SK-N-SH treated with all-trans-retinoic acid at 6 μM for 48 hours (cell line): ENCODE measurements at regions not wholly inside any gene's neighbourhood (a gene's known extent, or its start where the extent isn't known, plus 50 kb on each side); places are given as distances from the start of the nearest gene placed in this dataset.

Experiments used
- ATAC-seq: fragments of 200-7000 bp; cut with Tn5 transposase; 3 replicates; pipeline ENCODE4 v1.9.1; 2020; ENCODE audit warnings: mild to moderate bottlenecking, moderate library complexity
- ARNTL ChIP-seq: fragments of 450-650 bp; formaldehyde crosslinking; IDR thresholded peaks from 2 replicates; pipeline ENCODE4 v1.5.0; 2020; ENCODE audit warnings: low read depth, mild to moderate bottlenecking, moderate library complexity, borderline replicate concordance
- BACH2 ChIP-seq: fragments of 250-450 bp; sonication (Bioruptor Pico); IDR thresholded peaks from 2 replicates; pipeline ENCODE4 v1.9.0; 2021; ENCODE audit warnings: mild to moderate bottlenecking, borderline replicate concordance
- CREB5 ChIP-seq: fragments of 250-450 bp; sonication (Bioruptor Pico); IDR thresholded peaks from 2 replicates; pipeline ENCODE4 v1.5.1; 2020; ENCODE audit warnings: low read depth, mild to moderate bottlenecking, moderate library complexity
- CSRNP3 ChIP-seq: fragments of 250-450 bp; sonication (Bioruptor Pico); IDR thresholded peaks from 2 replicates; pipeline ENCODE4 v1.5.1; 2021; ENCODE audit warnings: mild to moderate bottlenecking, moderate library complexity
- ESRRG ChIP-seq: fragments of 250-450 bp; sonication (Bioruptor Pico); IDR thresholded peaks from 2 replicates; pipeline ENCODE4 v1.6.1; 2021; ENCODE audit warnings: mild to moderate bottlenecking
- GLIS3 ChIP-seq: fragments of 250-450 bp; sonication (Bioruptor Pico); IDR thresholded peaks from 2 replicates; pipeline ENCODE4 v1.5.0; 2020; ENCODE audit warnings: mild to moderate bottlenecking, moderate library complexity
- ISL1 ChIP-seq: fragments of 250-450 bp; sonication (Bioruptor Pico); IDR thresholded peaks from 2 replicates; pipeline ENCODE4 v2.1.2; 2022; ENCODE audit warnings: mild to moderate bottlenecking, moderate library complexity
- OSR1 ChIP-seq: fragments of 250-450 bp; sonication (Bioruptor Pico); IDR thresholded peaks from 2 replicates; pipeline ENCODE4 v1.8.0; 2022; ENCODE audit warnings: moderate library complexity, mild to moderate bottlenecking, inconsistent platforms
- PATZ1 ChIP-seq: fragments of 250-450 bp; sonication (Bioruptor Pico); IDR thresholded peaks from 2 replicates; pipeline ENCODE4 v1.8.0; 2020; ENCODE audit warnings: mild to moderate bottlenecking, moderate library complexity, borderline replicate concordance
- POU6F1 ChIP-seq: fragments of 250-450 bp; sonication (Bioruptor Pico); IDR thresholded peaks from 2 replicates; pipeline ENCODE4 v1.8.0; 2021; ENCODE audit warnings: low read depth, mild to moderate bottlenecking, moderate library complexity, borderline replicate concordance
- PPARA ChIP-seq: fragments of 250-450 bp; sonication (Bioruptor Pico); IDR thresholded peaks from 2 replicates; pipeline ENCODE4 v1.5.0; 2020; ENCODE audit warnings: mild to moderate bottlenecking, borderline replicate concordance
- RARB ChIP-seq: fragments of 250-450 bp; sonication (Bioruptor Pico); IDR thresholded peaks from 2 replicates; pipeline ENCODE4 v1.8.0; 2021; ENCODE audit warnings: mild to moderate bottlenecking, moderate library complexity
- SNAI2 ChIP-seq: fragments of 250-450 bp; sonication (Bioruptor Pico); IDR thresholded peaks from 2 replicates; pipeline ENCODE4 v1.5.0; 2020; ENCODE audit warnings: mild to moderate bottlenecking, moderate library complexity
- TCF4 ChIP-seq: fragments of 250-450 bp; sonication (Bioruptor Pico); IDR thresholded peaks from 2 replicates; pipeline ENCODE4 v1.8.0; 2021; ENCODE audit warnings: mild to moderate bottlenecking, moderate library complexity, borderline replicate concordance
- TOX ChIP-seq: fragments of 250-450 bp; sonication (Bioruptor Pico); IDR thresholded peaks from 2 replicates; pipeline ENCODE4 v1.8.0; 2021; ENCODE audit warnings: mild to moderate bottlenecking, moderate library complexity, borderline replicate concordance
- ZC3H10 ChIP-seq: fragments of 250-450 bp; sonication (Bioruptor Pico); IDR thresholded peaks from 2 replicates; pipeline ENCODE4 v1.5.1; 2021; ENCODE audit warnings: mild to moderate bottlenecking, moderate library complexity
- ZFP3 ChIP-seq: fragments of 250-450 bp; sonication (Bioruptor Pico); IDR thresholded peaks from 2 replicates; pipeline ENCODE4 v1.5.0; 2020; ENCODE audit warnings: mild to moderate bottlenecking, moderate library complexity
- ZNF565 ChIP-seq: fragments of 450-650 bp; formaldehyde crosslinking; conservative IDR thresholded peaks from 2 replicates; pipeline ENCODE4 v1.5.0; 2020; ENCODE audit warnings: low read depth, mild to moderate bottlenecking, moderate library complexity
- ZNF8 ChIP-seq: fragments of 450-650 bp; formaldehyde crosslinking; IDR thresholded peaks from 2 replicates; pipeline ENCODE4 v1.5.0; 2020; ENCODE audit warnings: mild to moderate bottlenecking, moderate library complexity

- no peak for ATAC-seq
- no peak for TF ChIP-seq PATZ1 (CRISPR knock-in tag)
- TF ChIP-seq CREB5 (CRISPR knock-in tag) = no peak
- TF ChIP-seq ARNTL (CRISPR knock-in tag) = no peak
- TF ChIP-seq ZFP3 (CRISPR knock-in tag) = no peak
- TF ChIP-seq ESRRG (CRISPR knock-in tag) = no peak
- TF ChIP-seq ZNF565 (CRISPR knock-in tag) = no peak
These were observed 347.5 kb upstream of the TNRC6C start for GRCh38 chr17:77610972-77611521.

- no peak for ATAC-seq
- TF ChIP-seq POU6F1 (CRISPR knock-in tag) (no peak), ESRRG (CRISPR knock-in tag) (no peak), ZNF565 (CRISPR knock-in tag) (no peak), PATZ1 (CRISPR knock-in tag) (no peak), ZFP3 (CRISPR knock-in tag) (no peak), CREB5 (CRISPR knock-in tag) (no peak), TOX (CRISPR knock-in tag) (no peak), ZNF8 (CRISPR knock-in tag) (no peak), RARB (CRISPR knock-in tag) (no peak), CSRNP3 (CRISPR knock-in tag) (no peak), GLIS3 (CRISPR knock-in tag) (no peak), SNAI2 (CRISPR knock-in tag) (no peak), OSR1 (no peak), BACH2 (CRISPR knock-in tag) (no peak), ZC3H10 (CRISPR knock-in tag) (no peak), ISL1 (CRISPR knock-in tag) (no peak), TCF4 (CRISPR knock-in tag) (no peak), PPARA (no peak)
These were observed 346.6 kb upstream of the TNRC6C start for GRCh38 chr17:77611791-77612502.

GRCh38 chr17:77613218-77613617 is 345.3 kb upstream of the TNRC6C start:
- TF ChIP-seq CREB5 (CRISPR knock-in tag) (no peak), GLIS3 (CRISPR knock-in tag) (no peak), ZC3H10 (CRISPR knock-in tag) (no peak)
- ATAC-seq = no peak
